GM12874 (cell line): ENCODE measurements at regions not wholly inside any gene's neighbourhood (a gene's known extent, or its start where the extent isn't known, plus 50 kb on each side); places are given as distances from the start of the nearest gene placed in this dataset.

Experiments used
- CTCF ChIP-seq: IDR thresholded peaks from 2 replicates; pipeline ENCODE4 v1.5.1; 2011; ENCODE audit warnings: low read depth, mild to moderate bottlenecking, control low read depth, low read length, moderate library complexity; ENCODE audit not compliant: insufficient read depth

GRCh38 chr13:50580684-50581305 is 262.7 kb downstream of the DLEU7 start:
- TF ChIP-seq CTCF: no peak

GRCh38 chr13:50581586-50582196 is 261.8 kb downstream of the DLEU7 start:
- no peak for TF ChIP-seq CTCF

- no peak for TF ChIP-seq CTCF
Measured at GRCh38 chr13:50584856-50585580, 258.5 kb downstream of the DLEU7 start.

GRCh38 chr13:50585674-50586413 is 257.6 kb downstream of the DLEU7 start:
- TF ChIP-seq CTCF: no peak

- TF ChIP-seq CTCF: no peak
Measured at GRCh38 chr13:50586414-50587083, 256.9 kb downstream of the DLEU7 start.

GRCh38 chr13:50587115-50587514 is 256.4 kb downstream of the DLEU7 start:
- TF ChIP-seq CTCF: no peak
